ENCODE measurements at regions not wholly inside any gene's neighbourhood (a gene's known extent, or its start where the extent isn't known, plus 50 kb on each side); places are given as distances from the start of the nearest gene placed in this dataset.

DNA sequence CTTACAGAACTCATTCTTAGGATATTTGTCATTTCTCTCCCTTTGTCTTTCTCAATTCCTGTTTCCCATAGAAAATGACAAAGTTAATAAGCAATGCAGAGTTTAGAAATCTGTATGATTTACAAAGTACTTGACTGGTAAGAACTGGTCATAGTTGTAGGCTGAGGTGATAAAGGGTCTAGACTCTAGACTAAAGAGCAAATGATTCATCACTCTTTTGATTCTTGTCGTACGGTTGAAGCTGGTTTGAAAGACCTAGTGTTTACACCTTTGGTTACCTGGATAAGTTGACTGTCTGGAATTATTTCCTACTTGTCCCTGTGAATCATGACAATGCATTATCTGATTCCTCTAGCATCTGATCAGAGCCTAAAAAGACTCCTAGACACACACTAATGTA is 58.9 kb upstream of the TP63 start:
- no peak for TF ChIP-seq CTCF (IDR thresholded peaks at IDR 0.05; ENCODE audit: borderline replicate concordance, extremely low read depth, insufficient read depth)
- H3K36me3 ChIP-seq (ENCODE audit: control insufficient read depth in 2 of 3, insufficient read depth in 3 of 3, low read length in 3 of 3), result no peaks in the 10 kb centered on the region
- intact Hi-C loops (cut with DNase I), result no loop called here
- H3K9me3 ChIP-seq (ENCODE audit: control insufficient read depth in 2 of 3, insufficient read depth in 1 of 3, low read length in 3 of 3), result no peaks in the 10 kb centered on the region
- FAIRE-seq, result no peak
- H3K4me1 ChIP-seq (ENCODE audit: control insufficient read depth in 2 of 3, insufficient read depth in 2 of 3, low read depth in 1 of 3, low read length in 3 of 3), result no peaks in the 10 kb centered on the region
- DNase-seq, result no peak
- H3K9ac ChIP-seq (ENCODE audit: low read length in 3 of 3), result no peak overlapping the region
- no peaks in the 10 kb centered on the region for H3K27me3 ChIP-seq (ENCODE audit: control insufficient read depth, insufficient read depth, low read length)
- no peak overlapping the region for H3K4me3 ChIP-seq (ENCODE audit: low read length in 3 of 3)
- H3K27ac ChIP-seq (ENCODE audit: low read depth in 2 of 2, low read length in 2 of 2), result no peak overlapping the region

DNA sequence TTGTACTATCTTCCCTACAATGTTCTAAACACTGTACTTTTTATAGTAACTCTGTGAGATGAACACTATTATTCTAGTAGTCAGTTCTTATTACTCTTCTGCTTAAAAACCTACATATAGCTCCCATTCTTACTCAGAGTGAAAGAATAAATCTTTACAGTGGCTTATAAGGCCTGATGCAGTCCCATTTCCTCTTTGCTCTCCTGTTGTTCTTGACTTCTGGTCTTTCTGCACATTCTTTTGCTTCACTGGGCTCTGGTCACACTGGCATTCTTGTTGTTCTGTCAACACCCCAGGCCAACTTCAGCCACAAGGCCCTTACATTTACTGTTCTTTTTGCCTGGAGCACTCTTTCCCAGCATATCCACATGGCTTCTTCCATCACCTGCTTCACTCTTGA is 58.2 kb upstream of the TP63 start:
- FAIRE-seq, result no peak
- intact Hi-C loops (cut with DNase I), result no loop called here
- no peak for TF ChIP-seq CTCF (IDR thresholded peaks at IDR 0.05; ENCODE audit: borderline replicate concordance, extremely low read depth, insufficient read depth)

GRCh38 chr3:189576486-189576885 is 54.7 kb upstream of the TP63 start:
- DNase-seq (no peak), FAIRE-seq (no peak)
- no peak for TF ChIP-seq CTCF (IDR thresholded peaks at IDR 0.05; ENCODE audit: borderline replicate concordance, extremely low read depth, insufficient read depth)
- H3K9me3 ChIP-seq (ENCODE audit: control insufficient read depth in 2 of 3, insufficient read depth in 1 of 3, low read length in 3 of 3), result no peaks in the 10 kb centered on the region
- no peaks in the 10 kb centered on the region for H3K4me1 ChIP-seq (ENCODE audit: control insufficient read depth in 2 of 3, insufficient read depth in 2 of 3, low read depth in 1 of 3, low read length in 3 of 3)
- intact Hi-C loops (cut with DNase I), result no loop called here
- no peaks in the 10 kb centered on the region for H3K27me3 ChIP-seq (ENCODE audit: control insufficient read depth, insufficient read depth, low read length)
- no peak overlapping the region for H3K27ac ChIP-seq (ENCODE audit: low read depth in 2 of 2, low read length in 2 of 2)
- no peaks in the 10 kb centered on the region for H3K36me3 ChIP-seq (ENCODE audit: control insufficient read depth in 2 of 3, insufficient read depth in 3 of 3, low read length in 3 of 3)
- H3K4me3 ChIP-seq (ENCODE audit: low read length in 3 of 3), result no peak overlapping the region
- H3K9ac ChIP-seq (ENCODE audit: low read length in 3 of 3), result no peak overlapping the region

More for the DNA sequence above, 58.2 kb upstream of the TP63 start:
- H3K27me3 ChIP-seq (ENCODE audit: control insufficient read depth, insufficient read depth, low read length), result no peaks in the 10 kb centered on the region
- no peaks in the 10 kb centered on the region for H3K4me1 ChIP-seq (ENCODE audit: control insufficient read depth in 2 of 3, insufficient read depth in 2 of 3, low read depth in 1 of 3, low read length in 3 of 3)
- no peak for DNase-seq
- no peaks in the 10 kb centered on the region for H3K9me3 ChIP-seq (ENCODE audit: control insufficient read depth in 2 of 3, insufficient read depth in 1 of 3, low read length in 3 of 3)
- H3K36me3 ChIP-seq (ENCODE audit: control insufficient read depth in 2 of 3, insufficient read depth in 3 of 3, low read length in 3 of 3), result no peaks in the 10 kb centered on the region
- no peak overlapping the region for H3K27ac ChIP-seq (ENCODE audit: low read depth in 2 of 2, low read length in 2 of 2)
- no peak overlapping the region for H3K9ac ChIP-seq (ENCODE audit: low read length in 3 of 3)
- H3K4me3 ChIP-seq (ENCODE audit: low read length in 3 of 3), result no peak overlapping the region

All from kidney (tissue), 13 donors.